K562 (cell line): ENCODE measurements at regions not wholly inside any gene's neighbourhood (a gene's known extent, or its start where the extent isn't known, plus 50 kb on each side); places are given as distances from the start of the nearest gene placed in this dataset.

ENCODE experiments used
- ATAC-seq: fragments of 200-7000 bp; cut with Tn5 transposase; 3 replicates; pipeline ENCODE4 v1.9.1; 2020; ENCODE audit warnings: moderate library complexity
- BruUV-seq: library from RNA; stranded (reverse); fragments of 400-500 nt; replicated peaks from 2 replicates; lab custom pipeline; 2021; lab: Mats Ljungman, UMichigan
- CTCF ChIA-PET: fragments of 300-600 bp; formaldehyde crosslinking; extraction: SDS; loops from one replicate; lab custom pipeline; 2021; ENCODE audit warnings: low intra/inter-chr PET ratio; lab: Yijun Ruan, JAX
- POLR2A ChIA-PET: fragments of 300-600, 350-650 bp; sonication (Branson Sonifier 250); formaldehyde crosslinking; extraction: SDS; loops from one replicate; lab custom pipeline; 2021; ENCODE audit warnings: antibody characterized with exemption, inconsistent platforms; lab: Yijun Ruan, JAX
- DNase-seq, 4 experiments: peaks; one replicate each; pipeline versions ENCODE4 v3.0.0 to v3.0.0-alpha.2; 2011 to 2018; ENCODE audit warnings: low spot score in 3 of 4, mixed read lengths in 3 of 4; ENCODE audit errors: extremely low read depth in 1 of 4
- FAIRE-seq: peaks from 2 replicates; lab custom pipeline; 2011; peaks lifted over from hg19 to GRCh38; lab: Jason Lieb, UNC
- H2AFZ ChIP-seq: 2 replicates; pipeline ENCODE4 v1.6.0; 2011; ENCODE audit warnings: low read depth, low read length, control low read depth, inconsistent platforms
- H3K27ac ChIP-seq: fragments of 200-600 bp; 3 replicates; pipeline ENCODE4 v1.8.0; 2011; ENCODE audit warnings: low read depth, mild to moderate bottlenecking, control low read depth, inconsistent platforms, low read length, moderate library complexity, mixed read lengths; ENCODE audit errors: extremely low read depth
- H3K27me3 ChIP-seq, 2 experiments: fragments of 300-600 bp in 1 of 2; 2 replicates in 1 of 2; 3 replicates in 1 of 2; pipeline versions ENCODE4 v1.6.0 to v1.8.0; 2011; ENCODE audit warnings: inconsistent platforms in 2 of 2, low read length in 2 of 2, mild to moderate bottlenecking in 1 of 2, mixed read lengths in 1 of 2, moderate library complexity in 1 of 2; ENCODE audit not compliant: control insufficient read depth in 2 of 2, insufficient read depth in 2 of 2
- H3K36me3 ChIP-seq: fragments of 300-600 bp; 3 replicates; pipeline ENCODE4 v1.8.0; 2011; ENCODE audit warnings: mild to moderate bottlenecking, low read length, inconsistent platforms; ENCODE audit not compliant: control insufficient read depth, insufficient read depth
- H3K4me1 ChIP-seq, 2 experiments: fragments of 200-600 bp in 1 of 2; replicated peaks in 1 of 2; 2 replicates in 1 of 2; 3 replicates in 1 of 2; pipeline versions ENCODE4 v1.5.1 to v1.8.0; 2011; ENCODE audit warnings: inconsistent platforms in 2 of 2, low read length in 2 of 2, mild to moderate bottlenecking in 1 of 2, mixed read lengths in 1 of 2, moderate library complexity in 1 of 2; ENCODE audit not compliant: control insufficient read depth in 2 of 2, insufficient read depth in 2 of 2
- H3K4me2 ChIP-seq: 2 replicates; pipeline ENCODE4 v1.6.1; 2011; ENCODE audit warnings: low read length, control low read depth, inconsistent platforms, mixed read lengths; ENCODE audit not compliant: insufficient read depth
- H3K4me3 ChIP-seq: fragments of 200-600 bp; sonication (generic), shearing (Covaris generic); 2 replicates; pipeline ENCODE4 v1.5.1; 2016; ENCODE audit warnings: control low read depth, inconsistent platforms
- H3K79me2 ChIP-seq: fragments of 200-600 bp; 3 replicates; pipeline ENCODE4 v1.8.0; 2011; ENCODE audit warnings: low read length, inconsistent platforms; ENCODE audit not compliant: control insufficient read depth, insufficient read depth
- H3K9ac ChIP-seq, 2 experiments: 2 replicates each; pipeline versions ENCODE4 v1.6.0 to v1.6.1; 2011; ENCODE audit warnings: low read depth in 2 of 2, low read length in 2 of 2, control low read depth in 1 of 2, inconsistent platforms in 1 of 2, mild to moderate bottlenecking in 1 of 2, mixed read lengths in 1 of 2; ENCODE audit not compliant: insufficient read depth in 1 of 2
- H3K9me1 ChIP-seq: one replicate; pipeline ENCODE4 v1.6.0; 2011; ENCODE audit warnings: inconsistent platforms, mild to moderate bottlenecking, low read length, moderate library complexity; ENCODE audit not compliant: control insufficient read depth, insufficient read depth
- H3K9me3 ChIP-seq: replicated peaks from 2 replicates; pipeline ENCODE4 v1.5.1; 2011; ENCODE audit warnings: low read depth, low read length, inconsistent platforms; ENCODE audit not compliant: control insufficient read depth, insufficient read depth
- H4K20me1 ChIP-seq: replicated peaks from 2 replicates; pipeline ENCODE4 v1.6.1; 2011; ENCODE audit warnings: low read length, inconsistent platforms, mixed read lengths; ENCODE audit not compliant: control insufficient read depth, insufficient read depth
- FOXK1 ChIP-seq: sonication (generic); formaldehyde crosslinking; IDR thresholded peaks from 2 replicates; pipeline ENCODE4 v1.8.0; 2022; ENCODE audit warnings: missing genetic modification reagents, mild to moderate bottlenecking, borderline replicate concordance
- HMG20B ChIP-seq: fragments of 250-450 bp; sonication (Bioruptor Pico); IDR thresholded peaks from 2 replicates; pipeline ENCODE4 v1.5.0; 2021; ENCODE audit warnings: mild to moderate bottlenecking
- HNRNPLL ChIP-seq: fragments of 200-400 bp; formaldehyde crosslinking; IDR thresholded peaks from 2 replicates; pipeline ENCODE4 v1.6.1; 2017; ENCODE audit warnings: low read length, low read depth, mild to moderate bottlenecking; ENCODE audit not compliant: poor library complexity, severe bottlenecking
- RREB1 ChIP-seq: fragments of 250-450 bp; sonication (Bioruptor Pico); IDR thresholded peaks from 2 replicates; pipeline ENCODE4 v1.4.0; 2020
- ZC3H4 ChIP-seq: sonication (generic); formaldehyde crosslinking; IDR thresholded peaks from 2 replicates; pipeline ENCODE4 v1.9.0; 2021; ENCODE audit warnings: missing genetic modification reagents, borderline replicate concordance
- ZNF511 ChIP-seq: sonication (generic); formaldehyde crosslinking; IDR thresholded peaks from 2 replicates; pipeline ENCODE4 v1.8.0; 2022; ENCODE audit warnings: mild to moderate bottlenecking, missing genetic modification reagents
- WGBS: fragments of 100-300 bp; shearing (Covaris generic); methylation state at CpG from one replicate; pipeline ENCODE4 v1.1.6; 2016; ENCODE audit warnings: low coverage, mixed read lengths; ENCODE audit not compliant: insufficient coverage; ENCODE audit errors: missing lambda C conversion rate; 5-methylcytosine and 5-hydroxymethylcytosine counted together
- in situ Hi-C: fragments of 300-500 bp; cut with MboI; formaldehyde crosslinking; loops from 4 replicates; pipeline ENCODE4 v1.15.0; 2018; ENCODE audit warnings: inconsistent platforms, mixed read lengths
- intact Hi-C: fragments of 100-400 bp; cut with micrococcal nuclease; formaldehyde crosslinking; loops from 2 replicates; pipeline ENCODE4 v1.14.2; 2022
- TF ChIP-seq, protein P1 (sequence below), 3 experiments: IDR thresholded peaks in 2 of 3; conservative IDR thresholded peaks in 1 of 3; 2 replicates each; pipeline ENCODE4 v1.5.1; 2011 to 2012; ENCODE audit warnings: low read length in 3 of 3, mild to moderate bottlenecking in 3 of 3, control low read depth in 2 of 3, improper control_type of control experiment in 1 of 3, inconsistent platforms in 1 of 3, low read depth in 1 of 3, mixed read lengths in 1 of 3, moderate library complexity in 1 of 3; ENCODE audit not compliant: insufficient read depth in 2 of 3

GRCh38 chr22:49364398-49364797 is 463.3 kb downstream of the BRD1 start:
- intact Hi-C loops: no loop called here
- peaks cover 10 to 50% of the 10 kb centered on the region in 2 experiments; a peak in 4 of 5 replicates for H3K27me3 ChIP-seq
- 4% methylated on average over 5 of the region's 15 CpGs for WGBS
- no peak for ATAC-seq
- DNase-seq: no peak
- no peak overlapping the region for H3K9ac ChIP-seq
- CTCF ChIA-PET: no interaction called here
- no peak for TF ChIP-seq RREB1 (CRISPR knock-in tag)
- TF ChIP-seq FOXK1 (CRISPR knock-in tag): no peak
- TF ChIP-seq, protein P1, sequence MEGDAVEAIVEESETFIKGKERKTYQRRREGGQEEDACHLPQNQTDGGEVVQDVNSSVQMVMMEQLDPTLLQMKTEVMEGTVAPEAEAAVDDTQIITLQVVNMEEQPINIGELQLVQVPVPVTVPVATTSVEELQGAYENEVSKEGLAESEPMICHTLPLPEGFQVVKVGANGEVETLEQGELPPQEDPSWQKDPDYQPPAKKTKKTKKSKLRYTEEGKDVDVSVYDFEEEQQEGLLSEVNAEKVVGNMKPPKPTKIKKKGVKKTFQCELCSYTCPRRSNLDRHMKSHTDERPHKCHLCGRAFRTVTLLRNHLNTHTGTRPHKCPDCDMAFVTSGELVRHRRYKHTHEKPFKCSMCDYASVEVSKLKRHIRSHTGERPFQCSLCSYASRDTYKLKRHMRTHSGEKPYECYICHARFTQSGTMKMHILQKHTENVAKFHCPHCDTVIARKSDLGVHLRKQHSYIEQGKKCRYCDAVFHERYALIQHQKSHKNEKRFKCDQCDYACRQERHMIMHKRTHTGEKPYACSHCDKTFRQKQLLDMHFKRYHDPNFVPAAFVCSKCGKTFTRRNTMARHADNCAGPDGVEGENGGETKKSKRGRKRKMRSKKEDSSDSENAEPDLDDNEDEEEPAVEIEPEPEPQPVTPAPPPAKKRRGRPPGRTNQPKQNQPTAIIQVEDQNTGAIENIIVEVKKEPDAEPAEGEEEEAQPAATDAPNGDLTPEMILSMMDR (IDR thresholded peaks at IDR 0.05 in 2 of 3, conservative IDR thresholded peaks at IDR 0.05 in 1 of 3; ENCODE audit: insufficient read depth in 2 of 3, low read depth in 1 of 3, low read length in 3 of 3): no peak
- TF ChIP-seq HNRNPLL: no peak
- no peak for TF ChIP-seq ZC3H4 (CRISPR knock-in tag)
- no peak for TF ChIP-seq ZNF511 (CRISPR knock-in tag)
- no peak for TF ChIP-seq HMG20B (CRISPR knock-in tag)
- TF ChIP-seq, all 486 proteins: peak for 0
- Histone ChIP-seq H3K4me3 (no peak overlapping the region), H3K4me2 (no peak overlapping the region), H2AFZ (no peak overlapping the region), H3K4me1 (peaks cover 0 to 12% of the 10 kb centered on the region in 2 experiments; a peak in 2 of 5 replicates), H3K9me3 (no peaks in the 10 kb centered on the region), H4K20me1 (no peaks in the 10 kb centered on the region), H3K27ac (no peak overlapping the region), H3K9me1 (no peaks in the 10 kb centered on the region), H3K79me2 (no peaks in the 10 kb centered on the region), H3K36me3 (no peaks in the 10 kb centered on the region)
- no TSS peak for BruUV-seq
- in situ Hi-C loops: no loop called here
- POLR2A ChIA-PET: no interaction called here
- no peak for FAIRE-seq
